Tibial artery (tissue), 4 donors: ENCODE measurements at regions not wholly inside any gene's neighbourhood (a gene's known extent, or its start where the extent isn't known, plus 50 kb on each side); places are given as distances from the start of the nearest gene placed in this dataset.

Experiments used
- DNase-seq, 2 donors: peaks; one replicate each; pipeline ENCODE4 v3.0.0-alpha.2; 2019
- H3K27ac ChIP-seq, 2 donors: fragments of 200-600 bp; sonication (generic) in 1 of 2; 1 replicate in 1 of 2; 2 replicates in 1 of 2; pipeline ENCODE4 v1.5.1; 2018 to 2019; ENCODE audit warnings: mild to moderate bottlenecking in 1 of 2
- H3K27me3 ChIP-seq, 2 donors: fragments of 200-600 bp; sonication (generic) in 1 of 2; one replicate each; pipeline versions ENCODE4 v1.5.1 to v1.6.0; 2016 to 2019
- H3K36me3 ChIP-seq, 3 donors: fragments of 200-600 bp; sonication (generic) in 2 of 3; one replicate each; pipeline ENCODE4 v1.5.1; 2016 to 2019; ENCODE audit warnings: mild to moderate bottlenecking in 2 of 3
- H3K4me1 ChIP-seq, 4 donors: fragments of 200-600 bp; sonication (generic) in 2 of 4; 1 replicate in 3 of 4; 2 replicates in 1 of 4; pipeline ENCODE4 v1.5.1; 2016 to 2019
- H3K4me3 ChIP-seq, 2 donors: fragments of 200-600 bp; sonication (generic) in 1 of 2; 1 replicate in 1 of 2; 2 replicates in 1 of 2; pipeline ENCODE4 v1.5.1; 2018 to 2019; ENCODE audit warnings: mild to moderate bottlenecking in 2 of 2
- H3K9me3 ChIP-seq, 3 donors: fragments of 200-600 bp; sonication (generic) in 1 of 3; one replicate each; pipeline ENCODE4 v1.5.1; 2016 to 2019
- CTCF ChIP-seq, 2 experiments: fragments of 200-600 bp in 1 of 2; fragments of 450-650 bp in 1 of 2; IDR thresholded peaks; one replicate each; pipeline ENCODE4 v1.5.1; 2017 to 2019; ENCODE audit warnings: antibody characterized with exemption in 2 of 2, mild to moderate bottlenecking in 1 of 2, moderate library complexity in 1 of 2
- intact Hi-C: fragments of 100-400 bp; cut with DNase I; formaldehyde crosslinking; loops from one replicate; pipeline ENCODE4 v1.15.0; 2023; ENCODE audit warnings: low total_unique reads

- Histone ChIP-seq H3K36me3 (no peaks in the 10 kb centered on the region), H3K9me3 (no peaks in the 10 kb centered on the region), H3K27me3 (no peaks in the 10 kb centered on the region), H3K27ac (peak overlapping the region; percentile 33 to 51), H3K4me3 (no peak overlapping the region), H3K4me1 (peaks cover 0 to 39% (median 25%) of the 10 kb centered on the region in 4 donors)
- TF ChIP-seq CTCF (IDR thresholded peaks at IDR 0.05): no peak
- DNase-seq: no peak
- intact Hi-C loops: no loop called here
These were observed 188.6 kb downstream of the CXCL12 start for GRCh38 chr10:44196336-44196735.

GRCh38 chr10:44196008-44196320 is 188.9 kb downstream of the CXCL12 start:
- Histone ChIP-seq H3K27me3 (no peaks in the 10 kb centered on the region), H3K4me1 (peaks cover 0 to 39% (median 25%) of the 10 kb centered on the region in 4 donors), H3K9me3 (no peaks in the 10 kb centered on the region), H3K27ac (peak overlapping the region; percentile 33 to 51), H3K36me3 (no peaks in the 10 kb centered on the region), H3K4me3 (no peak overlapping the region)
- no peak for DNase-seq
- intact Hi-C loops: no loop called here
- TF ChIP-seq CTCF (IDR thresholded peaks at IDR 0.05): no peak

GRCh38 chr10:44195112-44196007 is 189.5 kb downstream of the CXCL12 start:
- Histone ChIP-seq H3K27me3 (no peaks in the 10 kb centered on the region), H3K36me3 (no peaks in the 10 kb centered on the region), H3K27ac (peak overlapping the region; percentile 33 to 58), H3K4me1 (peaks cover 0 to 39% (median 25%) of the 10 kb centered on the region in 4 donors), H3K9me3 (no peaks in the 10 kb centered on the region), H3K4me3 (no peak overlapping the region)
- DNase-seq: peak; percentile 83 to 92
- intact Hi-C loops: no loop called here
- TF ChIP-seq CTCF (IDR thresholded peaks at IDR 0.05): no peak

- Histone ChIP-seq H3K9me3 (no peaks in the 10 kb centered on the region), H3K4me1 (peaks cover 0 to 39% (median 25%) of the 10 kb centered on the region in 4 donors), H3K27ac (peak overlapping the region in 1 of 2 donors; percentile 58), H3K36me3 (no peaks in the 10 kb centered on the region), H3K27me3 (no peaks in the 10 kb centered on the region), H3K4me3 (no peak overlapping the region)
- no peak for TF ChIP-seq CTCF (IDR thresholded peaks at IDR 0.05)
- DNase-seq: no peak
- intact Hi-C loops: no loop called here
These were observed 190.5 kb downstream of the CXCL12 start for GRCh38 chr10:44194435-44194834.

- no peak for TF ChIP-seq CTCF (IDR thresholded peaks at IDR 0.05)
- no peaks in the 10 kb centered on the region for H3K36me3 ChIP-seq
- no peaks in the 10 kb centered on the region for H3K9me3 ChIP-seq
- H3K27me3 ChIP-seq: no peaks in the 10 kb centered on the region
- intact Hi-C loops: no loop called here
- no peak for DNase-seq
- peak overlapping the region in 1 of 2 donors; percentile 58 for H3K27ac ChIP-seq
- no peak overlapping the region for H3K4me3 ChIP-seq
- peaks cover 0 to 33% (median 25%) of the 10 kb centered on the region in 4 donors for H3K4me1 ChIP-seq
These were observed 191.2 kb downstream of the CXCL12 start for GRCh38 chr10:44193567-44194220.
